ENCODE measurements at regions not wholly inside any gene's neighbourhood (a gene's known extent, or its start where the extent isn't known, plus 50 kb on each side); places are given as distances from the start of the nearest gene placed in this dataset.

DNA sequence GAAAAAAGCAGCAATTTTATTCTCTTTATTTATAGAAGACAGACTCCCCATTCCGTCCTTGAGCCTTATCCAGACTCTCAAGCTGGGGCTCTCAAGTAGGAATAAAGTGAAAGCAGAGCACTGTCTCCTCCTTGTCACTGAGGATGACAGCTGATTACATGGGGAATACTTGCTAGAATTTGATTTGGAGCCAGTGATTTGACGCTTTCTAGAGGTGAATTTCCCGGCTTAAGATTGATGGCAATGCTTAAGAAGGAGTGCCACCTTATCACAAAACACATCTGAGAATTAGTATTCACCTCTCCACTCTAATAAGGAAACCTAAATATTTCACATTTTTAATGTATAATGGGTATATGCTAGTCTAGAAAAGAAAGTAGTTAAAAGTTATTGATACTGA is 135.4 kb upstream of the SLC39A10 start:
- TF ChIP-seq, protein P1, sequence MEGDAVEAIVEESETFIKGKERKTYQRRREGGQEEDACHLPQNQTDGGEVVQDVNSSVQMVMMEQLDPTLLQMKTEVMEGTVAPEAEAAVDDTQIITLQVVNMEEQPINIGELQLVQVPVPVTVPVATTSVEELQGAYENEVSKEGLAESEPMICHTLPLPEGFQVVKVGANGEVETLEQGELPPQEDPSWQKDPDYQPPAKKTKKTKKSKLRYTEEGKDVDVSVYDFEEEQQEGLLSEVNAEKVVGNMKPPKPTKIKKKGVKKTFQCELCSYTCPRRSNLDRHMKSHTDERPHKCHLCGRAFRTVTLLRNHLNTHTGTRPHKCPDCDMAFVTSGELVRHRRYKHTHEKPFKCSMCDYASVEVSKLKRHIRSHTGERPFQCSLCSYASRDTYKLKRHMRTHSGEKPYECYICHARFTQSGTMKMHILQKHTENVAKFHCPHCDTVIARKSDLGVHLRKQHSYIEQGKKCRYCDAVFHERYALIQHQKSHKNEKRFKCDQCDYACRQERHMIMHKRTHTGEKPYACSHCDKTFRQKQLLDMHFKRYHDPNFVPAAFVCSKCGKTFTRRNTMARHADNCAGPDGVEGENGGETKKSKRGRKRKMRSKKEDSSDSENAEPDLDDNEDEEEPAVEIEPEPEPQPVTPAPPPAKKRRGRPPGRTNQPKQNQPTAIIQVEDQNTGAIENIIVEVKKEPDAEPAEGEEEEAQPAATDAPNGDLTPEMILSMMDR (conservative IDR thresholded peaks at IDR 0.05; ENCODE audit: low read length) = no peak
- TF ChIP-seq EZH2phosphoT487 (IDR thresholded peaks at IDR 0.05; ENCODE audit: borderline replicate concordance) = no peak
